Skeletal muscle tissue (tissue), 3 donors: ENCODE measurements at regions not wholly inside any gene's neighbourhood (a gene's known extent, or its start where the extent isn't known, plus 50 kb on each side); places are given as distances from the start of the nearest gene placed in this dataset.

Experiments
- H3K27ac ChIP-seq: one replicate; pipeline ENCODE4 v1.7.0; 2013; ENCODE audit warnings: mild to moderate bottlenecking, low read depth, low read length, inconsistent platforms
- H3K27me3 ChIP-seq, 3 donors: one replicate each; pipeline ENCODE4 v1.7.0; 2013; ENCODE audit warnings: low read length in 3 of 3; ENCODE audit not compliant: control insufficient read depth in 3 of 3, insufficient read depth in 3 of 3
- H3K36me3 ChIP-seq, 3 donors: one replicate each; pipeline ENCODE4 v1.7.0; 2013; ENCODE audit warnings: low read length in 3 of 3; ENCODE audit not compliant: control insufficient read depth in 3 of 3, insufficient read depth in 3 of 3
- H3K4me1 ChIP-seq, 3 donors: one replicate each; pipeline ENCODE4 v1.7.0; 2013; ENCODE audit warnings: low read length in 3 of 3, mild to moderate bottlenecking in 3 of 3; ENCODE audit not compliant: control insufficient read depth in 3 of 3, insufficient read depth in 3 of 3
- H3K4me3 ChIP-seq, 3 donors: one replicate each; pipeline ENCODE4 v1.7.0; 2013; ENCODE audit warnings: low read length in 3 of 3
- H3K9ac ChIP-seq, 3 donors: one replicate each; pipeline ENCODE4 v1.7.0; 2013; ENCODE audit warnings: low read length in 3 of 3, mild to moderate bottlenecking in 3 of 3, moderate library complexity in 2 of 3, low read depth in 1 of 3
- H3K9me3 ChIP-seq, 3 donors: one replicate each; pipeline ENCODE4 v1.7.0; 2013; ENCODE audit warnings: low read length in 3 of 3; ENCODE audit not compliant: control insufficient read depth in 3 of 3
- donor health status: Osteomylitis.

DNA sequence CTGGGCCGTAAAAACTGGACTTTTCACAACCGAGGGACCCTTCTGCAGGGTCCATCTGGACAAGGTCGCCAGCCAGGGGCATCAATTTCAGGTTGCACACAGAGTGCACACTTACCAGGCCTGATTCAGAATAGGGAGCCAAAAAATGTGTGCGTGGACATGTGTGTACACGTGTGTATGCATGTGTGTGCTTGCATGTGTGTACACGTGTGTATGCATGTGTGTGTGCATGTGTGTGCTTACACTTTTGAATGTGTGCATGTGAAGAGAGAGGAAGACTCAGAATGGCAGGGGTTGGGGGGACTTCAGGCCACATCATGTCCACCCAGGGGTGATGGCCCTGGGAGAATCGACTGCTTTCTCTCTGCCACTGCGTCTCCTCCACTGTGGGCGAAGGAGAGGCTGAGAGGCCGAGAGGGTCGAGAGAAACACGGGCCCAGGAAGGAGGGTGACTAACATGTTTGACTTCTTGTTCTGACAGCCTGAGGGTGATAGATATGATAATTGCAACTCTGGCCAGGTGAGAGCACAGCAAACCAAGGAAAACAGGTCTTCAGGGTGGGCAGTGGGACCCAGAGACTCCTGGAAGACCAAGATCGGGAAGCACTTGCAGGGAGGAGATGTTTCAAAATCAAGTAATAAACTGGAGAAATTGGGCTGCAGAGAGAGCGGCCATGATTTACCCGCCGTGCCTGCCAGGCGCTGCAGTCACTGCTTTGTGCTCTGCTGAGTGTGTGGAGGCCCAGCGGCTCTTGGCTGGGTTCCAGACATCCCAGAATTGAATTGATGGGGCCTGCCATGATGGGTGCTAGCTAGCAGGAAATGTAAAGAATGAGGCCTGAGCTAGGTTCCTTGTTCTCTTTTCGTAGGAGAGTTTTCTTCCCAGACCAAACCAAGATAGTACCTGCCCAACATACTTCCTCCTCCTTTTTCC is 310.8 kb downstream of the QKI start:
- H3K9me3 ChIP-seq: no peaks in the 10 kb centered on the region
- no peak overlapping the region for H3K27ac ChIP-seq
- no peaks in the 10 kb centered on the region for H3K4me1 ChIP-seq
- H3K4me3 ChIP-seq: no peak overlapping the region
- H3K9ac ChIP-seq: peak overlapping the region in 1 of 3 donors; percentile 25
- no peaks in the 10 kb centered on the region for H3K36me3 ChIP-seq
- H3K27me3 ChIP-seq: no peaks in the 10 kb centered on the region

DNA sequence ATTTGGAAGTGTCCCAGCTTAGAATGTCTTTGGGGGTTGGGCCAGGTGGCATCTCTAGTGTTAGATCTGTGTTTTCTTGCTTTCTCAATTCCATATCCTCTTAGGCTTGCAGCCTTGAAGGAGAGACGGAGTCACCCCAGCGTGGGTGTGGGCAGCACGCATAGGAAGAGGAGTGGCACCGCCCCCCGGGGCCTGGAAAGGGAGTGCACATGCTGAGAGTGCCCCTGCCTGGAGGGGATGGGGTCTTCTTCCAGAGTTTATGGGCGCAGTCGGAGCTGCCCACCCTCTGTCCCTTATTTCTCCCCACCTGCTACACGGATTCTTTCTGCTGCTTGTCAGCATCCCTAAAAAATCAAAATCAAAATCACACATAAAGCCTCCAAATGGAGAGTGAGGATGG is 309.7 kb downstream of the QKI start:
- Histone ChIP-seq H3K9me3 (no peaks in the 10 kb centered on the region), H3K4me3 (no peak overlapping the region), H3K27me3 (no peaks in the 10 kb centered on the region), H3K4me1 (no peaks in the 10 kb centered on the region), H3K36me3 (no peaks in the 10 kb centered on the region), H3K9ac (no peak overlapping the region), H3K27ac (no peak overlapping the region)

DNA sequence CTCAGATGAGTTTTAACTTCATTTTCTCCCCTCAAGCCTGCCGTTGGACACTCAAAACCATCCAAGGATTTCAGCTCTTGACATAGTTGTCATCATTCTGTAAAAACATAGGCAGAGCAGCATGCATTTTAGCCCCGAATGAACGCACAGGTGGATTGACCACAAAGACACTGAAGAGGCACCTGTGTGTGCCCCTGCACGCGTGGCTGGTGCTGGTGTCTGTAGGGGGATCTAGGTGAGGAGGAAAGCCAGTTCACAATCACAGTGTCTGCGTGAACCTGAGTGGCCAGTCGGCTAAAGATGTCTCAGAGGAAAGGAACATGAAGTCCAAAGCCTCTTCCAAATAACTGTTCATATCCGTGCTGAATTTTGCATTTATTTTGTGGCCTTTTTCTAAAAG is 309.2 kb downstream of the QKI start:
- H3K27ac ChIP-seq: no peak overlapping the region
- H3K9ac ChIP-seq: no peak overlapping the region
- no peak overlapping the region for H3K4me3 ChIP-seq
- no peaks in the 10 kb centered on the region for H3K4me1 ChIP-seq
- no peaks in the 10 kb centered on the region for H3K36me3 ChIP-seq
- H3K27me3 ChIP-seq: no peaks in the 10 kb centered on the region
- no peaks in the 10 kb centered on the region for H3K9me3 ChIP-seq

DNA sequence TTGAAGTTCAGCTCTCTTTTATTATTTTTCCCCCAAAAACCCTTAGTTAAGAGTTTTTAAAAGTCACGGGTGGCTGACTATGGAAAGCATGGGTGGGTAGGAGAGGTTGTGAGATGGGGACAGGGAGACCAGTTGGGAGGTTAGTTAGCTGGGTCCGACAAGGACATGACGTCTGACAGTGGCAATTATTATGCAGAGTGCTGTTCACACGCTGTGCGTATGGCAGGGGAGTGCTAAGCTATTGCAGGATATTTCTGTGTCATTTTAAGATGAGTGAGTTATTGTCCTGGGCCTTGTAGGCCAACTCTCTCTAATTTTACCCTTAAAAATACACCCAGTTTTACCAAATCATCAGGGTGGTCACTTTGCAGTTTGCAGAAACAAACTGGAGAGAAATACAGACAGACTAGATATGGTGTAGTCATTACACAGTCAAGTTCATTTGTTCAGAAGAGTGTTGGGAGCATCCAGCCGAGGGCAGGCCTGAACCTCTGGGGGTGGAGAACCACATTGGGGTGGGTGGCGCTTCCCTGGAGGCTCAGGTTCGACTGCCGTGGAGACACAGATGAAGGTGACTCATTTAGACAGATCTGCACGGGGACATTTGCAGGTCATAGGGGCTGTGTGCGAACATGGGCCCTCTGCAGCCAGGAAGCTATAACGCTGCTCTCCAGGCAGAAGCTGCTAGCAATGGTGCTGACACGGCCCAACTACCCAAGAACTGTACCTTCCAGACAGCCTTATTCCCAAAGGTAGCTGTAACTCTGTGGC is 307.6 kb downstream of the QKI start:
- H3K4me3 ChIP-seq: no peak overlapping the region
- no peaks in the 10 kb centered on the region for H3K4me1 ChIP-seq
- no peak overlapping the region for H3K9ac ChIP-seq
- H3K9me3 ChIP-seq: no peaks in the 10 kb centered on the region
- H3K36me3 ChIP-seq: no peaks in the 10 kb centered on the region
- no peak overlapping the region for H3K27ac ChIP-seq
- H3K27me3 ChIP-seq: no peaks in the 10 kb centered on the region

DNA sequence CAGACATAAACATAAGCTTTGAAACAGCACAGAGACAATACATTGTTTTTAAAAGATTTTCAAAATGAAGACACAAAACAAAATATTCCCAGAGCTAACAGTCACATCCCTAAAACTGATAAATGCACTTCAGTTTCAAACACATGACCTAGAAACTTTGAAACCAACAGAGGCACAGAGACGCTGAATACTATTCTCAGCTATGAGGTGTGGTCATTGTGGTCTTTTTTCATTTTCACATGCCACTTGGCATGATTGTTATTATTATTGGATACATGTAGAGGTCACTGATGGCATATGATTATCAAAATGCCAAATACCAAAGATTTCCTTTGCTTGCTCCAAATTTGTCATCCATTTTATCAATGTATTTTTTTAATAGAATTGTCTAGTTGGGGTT is 306.9 kb downstream of the QKI start:
- Histone ChIP-seq H3K27ac (no peak overlapping the region), H3K4me3 (no peak overlapping the region), H3K4me1 (no peaks in the 10 kb centered on the region), H3K9me3 (no peaks in the 10 kb centered on the region), H3K36me3 (no peaks in the 10 kb centered on the region), H3K27me3 (no peaks in the 10 kb centered on the region), H3K9ac (no peak overlapping the region)

GRCh38 chr6:163720460-163721235 is 306.1 kb downstream of the QKI start:
- no peak overlapping the region for H3K9ac ChIP-seq
- no peak overlapping the region for H3K4me3 ChIP-seq
- H3K36me3 ChIP-seq: no peaks in the 10 kb centered on the region
- no peak overlapping the region for H3K27ac ChIP-seq
- peaks cover 0 to 2% (median 1%) of the 10 kb centered on the region in 3 donors for H3K4me1 ChIP-seq
- no peaks in the 10 kb centered on the region for H3K27me3 ChIP-seq
- H3K9me3 ChIP-seq: no peaks in the 10 kb centered on the region

DNA sequence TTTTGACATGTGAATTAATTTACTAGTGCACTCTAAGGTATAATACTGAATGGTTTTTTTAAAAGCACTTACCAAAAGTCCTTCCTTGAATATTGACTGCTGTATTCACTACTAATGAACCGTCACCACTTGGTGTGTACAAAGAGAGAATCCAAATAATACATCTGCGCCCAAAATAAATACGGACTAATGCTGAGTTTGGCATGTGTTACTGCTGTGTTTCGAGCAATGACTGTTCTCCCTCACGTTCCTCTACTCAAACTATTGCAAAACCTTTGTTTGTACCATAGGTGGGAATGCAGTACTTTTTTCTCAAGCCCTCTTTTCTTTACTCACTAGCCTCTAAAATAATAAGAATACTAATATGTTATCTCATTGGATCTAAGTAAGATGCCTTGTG is 305.5 kb downstream of the QKI start:
- Histone ChIP-seq H3K9ac (no peak overlapping the region), H3K27me3 (no peaks in the 10 kb centered on the region), H3K9me3 (no peaks in the 10 kb centered on the region), H3K36me3 (no peaks in the 10 kb centered on the region), H3K4me3 (no peak overlapping the region), H3K27ac (no peak overlapping the region), H3K4me1 (peaks cover 0 to 4% (median 4%) of the 10 kb centered on the region in 3 donors)

DNA sequence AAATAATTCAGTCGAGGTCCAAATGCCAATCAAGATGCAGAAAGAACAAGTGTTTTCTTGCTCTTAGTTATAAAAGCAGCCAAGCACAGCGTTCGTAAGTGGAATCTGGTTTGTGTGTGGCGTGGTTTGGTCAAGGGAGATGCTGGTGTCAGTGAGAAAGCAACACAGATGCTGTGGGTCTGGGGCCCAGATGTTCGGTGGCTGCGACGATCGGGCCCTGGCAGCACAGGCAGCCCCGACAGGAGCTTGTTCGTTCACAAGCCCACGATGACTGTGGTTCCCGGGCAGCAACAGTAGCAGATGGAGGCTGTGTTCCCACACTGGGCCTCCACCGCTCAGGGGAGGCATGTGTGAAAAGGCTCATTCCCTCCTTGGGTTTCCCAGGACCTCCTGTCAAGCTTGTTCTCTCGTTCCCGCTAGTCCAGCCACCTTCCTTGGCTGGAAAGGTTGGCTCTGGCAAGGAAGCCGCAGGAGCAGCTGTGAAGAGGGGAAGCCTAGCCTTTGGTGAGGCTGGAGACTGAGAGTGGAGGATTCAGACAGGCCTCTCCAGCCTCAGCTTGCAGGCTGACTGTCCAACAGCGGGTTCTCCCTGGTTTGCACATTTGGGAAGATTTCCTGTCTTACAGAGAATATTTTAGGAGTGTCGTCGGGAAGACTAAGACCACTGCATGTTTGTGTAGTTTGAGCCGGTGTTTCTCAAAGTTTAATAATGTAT is 304.7 kb downstream of the QKI start:
- Histone ChIP-seq H3K4me1 (peaks cover 0 to 4% (median 4%) of the 10 kb centered on the region in 3 donors), H3K9me3 (no peaks in the 10 kb centered on the region), H3K27ac (no peak overlapping the region), H3K4me3 (no peak overlapping the region), H3K36me3 (no peaks in the 10 kb centered on the region), H3K9ac (no peak overlapping the region), H3K27me3 (no peaks in the 10 kb centered on the region)

- no peak overlapping the region for H3K27ac ChIP-seq
- no peaks in the 10 kb centered on the region for H3K9me3 ChIP-seq
Measured at GRCh38 chr6:163718537-163718936, 304.0 kb downstream of the QKI start.

More at GRCh38 chr6:163718537-163718936, 304.0 kb downstream of the QKI start:
- peaks cover 0 to 4% (median 4%) of the 10 kb centered on the region in 3 donors for H3K4me1 ChIP-seq
- no peaks in the 10 kb centered on the region for H3K27me3 ChIP-seq
- no peak overlapping the region for H3K4me3 ChIP-seq
- H3K9ac ChIP-seq: no peak overlapping the region
- no peaks in the 10 kb centered on the region for H3K36me3 ChIP-seq
